Cardiac muscle cell (in vitro differentiated cells and primary cell): ENCODE measurements at regions not wholly inside any gene's neighbourhood (a gene's known extent, or its start where the extent isn't known, plus 50 kb on each side); places are given as distances from the start of the nearest gene placed in this dataset.

Experiments
- DNase-seq, 2 donors: peaks; one replicate each; pipeline versions ENCODE4 v3.0.0 to v3.0.0-alpha.2; 2010 to 2017; ENCODE audit warnings: low read depth in 1 of 2, low spot score in 1 of 2
- H3K27ac ChIP-seq: fragments of 200-600 bp; sonication (generic); 2 replicates; pipeline ENCODE4 v1.5.1; 2016
- H3K27me3 ChIP-seq: fragments of 200-600 bp; sonication (generic); 2 replicates; pipeline ENCODE4 v1.6.0; 2016; ENCODE audit warnings: control low read depth
- H3K36me3 ChIP-seq: fragments of 200-600 bp; sonication (generic); 2 replicates; pipeline ENCODE4 v1.5.1; 2016; ENCODE audit warnings: control low read depth
- H3K4me1 ChIP-seq: fragments of 200-600 bp; sonication (generic); 2 replicates; pipeline ENCODE4 v1.8.1; 2017; ENCODE audit warnings: low read depth, mild to moderate bottlenecking, mixed run types
- H3K4me3 ChIP-seq: fragments of 200-600 bp; sonication (generic); 2 replicates; pipeline ENCODE4 v1.5.1; 2016; ENCODE audit warnings: mild to moderate bottlenecking
- H3K9me3 ChIP-seq: fragments of 200-600 bp; sonication (generic); 2 replicates; pipeline ENCODE4 v1.5.1; 2017; ENCODE audit warnings: low read depth, mild to moderate bottlenecking, control low read depth
- TF ChIP-seq, protein P1 (sequence below): IDR thresholded peaks from 2 replicates; pipeline ENCODE4 v1.5.1; 2012; ENCODE audit warnings: low read depth, mild to moderate bottlenecking, low read length

DNA sequence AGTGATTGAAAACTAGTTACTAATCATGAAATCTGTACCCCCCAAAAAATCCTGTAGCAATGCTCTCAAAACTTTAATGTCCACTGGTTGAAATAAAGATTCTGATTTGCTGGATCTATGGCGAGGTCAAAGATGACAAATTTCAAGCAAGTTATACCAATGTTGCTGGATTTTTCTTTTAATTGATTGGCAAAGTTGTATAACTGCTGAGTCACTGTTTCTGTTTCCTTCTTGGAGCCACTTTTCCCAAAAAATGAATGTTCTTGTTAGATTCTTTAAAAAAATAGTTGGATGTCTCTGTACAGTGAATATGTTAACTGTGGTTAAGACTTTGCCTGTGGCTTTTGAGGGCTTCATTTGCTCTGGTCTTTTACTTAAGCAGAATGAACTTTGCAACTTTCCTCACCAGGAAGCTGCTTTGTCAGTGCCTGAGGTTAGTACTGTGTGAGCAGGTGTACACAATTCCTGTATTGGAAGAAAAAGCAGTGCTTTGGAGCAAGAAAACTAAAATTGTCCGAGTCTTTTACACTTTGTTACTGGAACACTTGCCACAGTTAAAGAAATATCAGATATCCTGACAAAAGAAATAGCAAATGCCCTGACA lies 1211.9 kb downstream of the MRPL39 start:
- no peaks in the 10 kb centered on the region for H3K36me3 ChIP-seq
- TF ChIP-seq, protein P1, sequence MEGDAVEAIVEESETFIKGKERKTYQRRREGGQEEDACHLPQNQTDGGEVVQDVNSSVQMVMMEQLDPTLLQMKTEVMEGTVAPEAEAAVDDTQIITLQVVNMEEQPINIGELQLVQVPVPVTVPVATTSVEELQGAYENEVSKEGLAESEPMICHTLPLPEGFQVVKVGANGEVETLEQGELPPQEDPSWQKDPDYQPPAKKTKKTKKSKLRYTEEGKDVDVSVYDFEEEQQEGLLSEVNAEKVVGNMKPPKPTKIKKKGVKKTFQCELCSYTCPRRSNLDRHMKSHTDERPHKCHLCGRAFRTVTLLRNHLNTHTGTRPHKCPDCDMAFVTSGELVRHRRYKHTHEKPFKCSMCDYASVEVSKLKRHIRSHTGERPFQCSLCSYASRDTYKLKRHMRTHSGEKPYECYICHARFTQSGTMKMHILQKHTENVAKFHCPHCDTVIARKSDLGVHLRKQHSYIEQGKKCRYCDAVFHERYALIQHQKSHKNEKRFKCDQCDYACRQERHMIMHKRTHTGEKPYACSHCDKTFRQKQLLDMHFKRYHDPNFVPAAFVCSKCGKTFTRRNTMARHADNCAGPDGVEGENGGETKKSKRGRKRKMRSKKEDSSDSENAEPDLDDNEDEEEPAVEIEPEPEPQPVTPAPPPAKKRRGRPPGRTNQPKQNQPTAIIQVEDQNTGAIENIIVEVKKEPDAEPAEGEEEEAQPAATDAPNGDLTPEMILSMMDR, result no peak
- no peak overlapping the region for H3K4me3 ChIP-seq
- no peak overlapping the region for H3K27ac ChIP-seq
- H3K27me3 ChIP-seq, result no peaks in the 10 kb centered on the region
- H3K4me1 ChIP-seq, result no peaks in the 10 kb centered on the region
- no peaks in the 10 kb centered on the region for H3K9me3 ChIP-seq
- DNase-seq, result no peak

DNA sequence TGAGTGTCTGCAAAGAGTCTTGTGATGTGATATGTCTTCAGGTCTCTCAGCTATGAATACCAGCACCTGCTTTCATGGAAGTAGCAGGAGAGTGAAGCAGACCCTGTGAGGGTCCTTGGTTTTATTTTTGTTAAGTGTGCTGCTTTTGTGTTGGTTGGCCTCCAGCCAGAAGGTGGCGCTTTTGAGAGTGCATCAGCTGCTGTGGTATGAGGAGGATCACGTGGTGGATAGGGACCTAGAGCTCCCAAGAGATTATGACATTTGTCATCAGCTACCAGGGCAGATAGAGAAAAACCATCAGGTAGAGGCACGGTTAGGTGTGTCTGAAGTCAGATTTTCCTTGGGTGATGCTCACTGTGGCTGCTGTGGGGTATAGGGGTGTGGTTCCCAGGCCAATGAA lies 1232.1 kb downstream of the MRPL39 start:
- Histone ChIP-seq H3K36me3 (no peaks in the 10 kb centered on the region), H3K27ac (no peak overlapping the region), H3K4me1 (no peaks in the 10 kb centered on the region), H3K9me3 (no peaks in the 10 kb centered on the region), H3K27me3 (no peaks in the 10 kb centered on the region), H3K4me3 (no peak overlapping the region)
- TF ChIP-seq, protein P1, result no peak
- DNase-seq, result no peak

DNA sequence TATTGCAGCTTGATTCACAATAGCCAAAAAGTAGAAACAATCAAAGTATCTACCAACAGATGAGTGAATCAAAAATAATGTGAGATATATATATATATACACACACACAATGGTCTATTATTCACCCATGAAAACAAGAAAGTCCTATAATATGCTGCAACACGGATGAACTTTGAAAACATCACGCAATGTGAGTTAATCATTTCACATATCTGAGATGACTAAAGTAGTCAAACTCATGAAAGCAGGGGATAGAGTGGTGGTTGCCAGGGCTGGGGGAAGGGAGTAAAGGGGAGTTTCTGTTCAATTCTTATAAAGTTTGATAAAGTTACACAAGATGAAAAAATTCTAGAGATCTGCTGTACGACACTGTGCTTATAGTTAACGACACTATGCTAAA lies 1234.8 kb downstream of the MRPL39 start:
- TF ChIP-seq, protein P1, result no peak
- Histone ChIP-seq H3K4me1 (no peaks in the 10 kb centered on the region), H3K27ac (no peak overlapping the region), H3K27me3 (no peaks in the 10 kb centered on the region), H3K9me3 (no peaks in the 10 kb centered on the region), H3K4me3 (no peak overlapping the region), H3K36me3 (no peaks in the 10 kb centered on the region)
- DNase-seq, result no peak

DNA sequence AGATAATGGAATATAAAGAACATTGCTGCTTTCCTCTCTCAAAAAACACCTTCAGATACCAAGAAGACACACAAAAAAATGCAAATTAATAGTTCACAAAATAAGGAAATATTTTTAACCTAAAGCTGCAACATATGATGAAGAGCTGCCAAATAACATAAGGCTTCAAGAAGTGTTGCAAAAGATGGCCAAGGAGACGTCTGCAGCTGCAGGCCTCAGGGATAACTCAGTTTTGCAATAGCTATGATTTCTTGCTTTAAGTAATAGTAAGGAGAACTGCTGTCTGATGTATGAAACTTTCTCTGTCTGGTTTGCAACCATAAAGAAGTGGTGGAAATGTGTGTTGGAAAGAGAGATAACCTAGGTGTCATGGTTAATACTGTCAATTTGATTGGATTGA lies 1237.5 kb downstream of the MRPL39 start:
- no peaks in the 10 kb centered on the region for H3K9me3 ChIP-seq
- H3K27me3 ChIP-seq, result no peaks in the 10 kb centered on the region
- H3K4me3 ChIP-seq, result no peak overlapping the region
- H3K36me3 ChIP-seq, result no peaks in the 10 kb centered on the region
- TF ChIP-seq, protein P1, result no peak
- H3K27ac ChIP-seq, result no peak overlapping the region
- H3K4me1 ChIP-seq, result no peaks in the 10 kb centered on the region
- no peak for DNase-seq

DNA sequence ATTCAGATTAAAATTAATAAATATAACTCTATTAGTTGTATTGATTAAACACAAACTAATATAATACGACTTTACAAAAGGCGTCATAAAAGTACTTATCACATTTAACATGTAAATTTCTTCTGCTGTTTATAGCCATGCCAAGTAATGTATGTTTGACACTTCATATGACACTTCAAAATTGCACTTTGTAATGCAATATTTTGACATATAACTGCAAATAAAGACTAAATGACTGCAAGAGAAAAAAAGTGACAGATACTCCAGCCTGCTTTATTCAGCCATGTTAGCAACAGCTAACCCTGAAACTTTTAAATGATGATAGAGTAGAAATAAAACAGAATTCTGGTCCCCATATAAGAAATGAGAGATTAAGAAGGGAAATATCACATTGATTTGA lies 1238.0 kb downstream of the MRPL39 start:
- TF ChIP-seq, protein P1, result no peak
- Histone ChIP-seq H3K4me1 (no peaks in the 10 kb centered on the region), H3K9me3 (no peaks in the 10 kb centered on the region), H3K36me3 (no peaks in the 10 kb centered on the region), H3K27me3 (no peaks in the 10 kb centered on the region), H3K4me3 (no peak overlapping the region), H3K27ac (no peak overlapping the region)
- DNase-seq, result no peak

DNA sequence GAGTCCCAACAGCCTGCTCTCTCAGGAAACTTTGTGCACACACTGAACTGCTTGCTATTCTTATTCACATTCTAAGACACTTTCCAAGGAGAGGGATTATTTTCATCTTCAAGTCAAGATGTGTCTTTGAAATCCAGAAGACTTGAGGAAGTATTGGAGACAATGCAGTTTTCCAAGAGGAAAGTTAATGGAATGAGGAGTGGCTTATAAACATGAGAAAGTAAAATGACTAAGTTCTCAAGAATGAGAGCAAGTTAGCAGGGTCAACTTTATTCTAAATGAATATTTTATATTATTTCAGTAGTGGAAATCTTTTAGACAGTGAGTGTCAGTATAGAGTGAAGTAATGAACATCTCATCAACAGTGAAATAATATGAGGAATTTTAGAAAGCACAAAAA lies 1239.3 kb downstream of the MRPL39 start:
- no peak overlapping the region for H3K4me3 ChIP-seq
- H3K27me3 ChIP-seq, result no peaks in the 10 kb centered on the region
- DNase-seq, result no peak
- no peaks in the 10 kb centered on the region for H3K4me1 ChIP-seq
- TF ChIP-seq, protein P1, result no peak
- no peaks in the 10 kb centered on the region for H3K9me3 ChIP-seq
- H3K36me3 ChIP-seq, result no peaks in the 10 kb centered on the region
- no peak overlapping the region for H3K27ac ChIP-seq
